ENCODE measurements at regions not wholly inside any gene's neighbourhood (a gene's known extent, or its start where the extent isn't known, plus 50 kb on each side); places are given as distances from the start of the nearest gene placed in this dataset.
A peak's percentile ranks its signal among the peaks of the same experiment; 100 is the strongest.

DNA sequence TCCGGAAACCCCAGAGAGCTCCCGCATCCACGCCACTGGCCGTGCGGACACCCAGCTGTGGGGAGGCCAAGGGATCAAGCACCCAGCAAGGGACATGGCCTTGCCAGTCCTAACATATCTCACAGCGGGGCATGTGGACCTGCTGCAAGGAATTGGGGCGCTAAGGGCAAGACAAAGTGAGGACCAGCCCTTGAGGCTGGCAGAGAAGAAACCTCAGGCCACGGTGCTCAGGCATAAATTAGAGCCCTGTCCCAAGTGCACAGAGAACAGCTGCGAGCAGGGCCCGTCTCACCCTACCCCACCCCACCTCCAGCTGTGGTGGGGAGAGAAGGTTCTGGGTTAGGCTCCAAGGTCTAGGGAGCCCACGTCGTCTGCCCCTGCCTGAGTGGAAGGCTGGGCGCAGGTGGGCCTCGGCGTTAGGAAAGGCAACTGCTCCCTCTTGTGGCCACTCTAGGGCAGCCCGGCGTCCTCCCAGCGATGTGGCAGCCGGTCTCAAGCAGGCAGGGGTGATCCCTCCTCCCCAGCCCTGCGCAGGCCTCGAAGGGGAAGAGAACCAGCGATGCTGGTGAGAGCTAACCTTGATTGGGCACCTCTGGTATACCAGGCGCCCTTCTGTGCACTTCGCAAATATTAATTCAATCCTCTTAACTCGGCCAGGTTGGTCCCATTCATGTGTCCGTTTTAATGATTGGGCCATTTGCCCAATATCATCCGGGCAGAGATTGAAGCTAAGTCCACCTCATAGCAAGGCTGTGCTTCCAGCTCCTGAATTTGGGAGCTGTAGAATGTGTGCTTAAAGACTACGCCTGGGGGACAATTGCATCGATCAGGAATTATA is 235.8 kb downstream of the NFATC2 start:
- no peak overlapping the region for H3K4me3 ChIP-seq (ENCODE audit: low read length)

DNA sequence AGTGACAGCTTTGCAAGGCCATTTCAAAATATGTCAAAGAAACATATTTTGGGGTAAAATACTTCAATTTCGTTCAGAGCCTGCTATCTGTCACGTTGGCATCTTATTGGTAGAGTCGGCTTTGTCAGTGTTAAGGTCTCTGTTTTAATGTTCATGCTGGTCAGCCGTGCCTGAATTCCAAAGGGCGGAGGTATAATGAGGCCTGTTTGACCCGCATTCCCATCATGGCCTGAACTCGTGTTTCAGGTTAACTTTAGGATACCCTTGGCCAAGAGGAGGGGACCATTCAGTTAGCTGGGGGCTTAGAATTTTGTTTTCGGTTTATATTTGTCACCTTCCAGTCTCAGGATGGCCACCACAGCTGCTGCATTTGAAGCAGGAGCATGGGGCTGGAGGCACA is 236.4 kb downstream of the NFATC2 start:
- Histone ChIP-seq H3K4me2 (ENCODE audit: low read depth, low read length) (no peak overlapping the region), H3K9me2 (replicated peaks; ENCODE audit: insufficient read depth, low read length) (no peaks in the 10 kb centered on the region), H3K27me3 (replicated peaks; ENCODE audit: insufficient read depth, low read length) (no peaks in the 10 kb centered on the region), H3K4me3 (ENCODE audit: low read length) (no peak overlapping the region), H3K27ac (ENCODE audit: low read length) (no peak overlapping the region), H3K79me2 (ENCODE audit: low read length) (no peaks in the 10 kb centered on the region), H3K4me1 (ENCODE audit: low read length) (no peaks in the 10 kb centered on the region), H2AFZ (ENCODE audit: low read length) (no peak overlapping the region), H3K9ac (ENCODE audit: low read length) (no peak overlapping the region), H3K9me3 (replicated peaks; ENCODE audit: insufficient read depth, low read length) (no peaks in the 10 kb centered on the region), H3K36me3 (replicated peaks; ENCODE audit: insufficient read depth, low read length) (no peaks in the 10 kb centered on the region), H4K20me1 (ENCODE audit: insufficient read depth, low read length) (no peaks in the 10 kb centered on the region), H3F3A (ENCODE audit: insufficient read depth, low read length) (no peaks in the 10 kb centered on the region)
- TF ChIP-seq EZH2 (optimal IDR thresholded peaks at IDR 0.05; ENCODE audit: low read depth, low read length), result no peak
- no peak for TF ChIP-seq EZH2phosphoT487 (IDR thresholded peaks at IDR 0.05; ENCODE audit: low read length)
- TF ChIP-seq, protein P1, sequence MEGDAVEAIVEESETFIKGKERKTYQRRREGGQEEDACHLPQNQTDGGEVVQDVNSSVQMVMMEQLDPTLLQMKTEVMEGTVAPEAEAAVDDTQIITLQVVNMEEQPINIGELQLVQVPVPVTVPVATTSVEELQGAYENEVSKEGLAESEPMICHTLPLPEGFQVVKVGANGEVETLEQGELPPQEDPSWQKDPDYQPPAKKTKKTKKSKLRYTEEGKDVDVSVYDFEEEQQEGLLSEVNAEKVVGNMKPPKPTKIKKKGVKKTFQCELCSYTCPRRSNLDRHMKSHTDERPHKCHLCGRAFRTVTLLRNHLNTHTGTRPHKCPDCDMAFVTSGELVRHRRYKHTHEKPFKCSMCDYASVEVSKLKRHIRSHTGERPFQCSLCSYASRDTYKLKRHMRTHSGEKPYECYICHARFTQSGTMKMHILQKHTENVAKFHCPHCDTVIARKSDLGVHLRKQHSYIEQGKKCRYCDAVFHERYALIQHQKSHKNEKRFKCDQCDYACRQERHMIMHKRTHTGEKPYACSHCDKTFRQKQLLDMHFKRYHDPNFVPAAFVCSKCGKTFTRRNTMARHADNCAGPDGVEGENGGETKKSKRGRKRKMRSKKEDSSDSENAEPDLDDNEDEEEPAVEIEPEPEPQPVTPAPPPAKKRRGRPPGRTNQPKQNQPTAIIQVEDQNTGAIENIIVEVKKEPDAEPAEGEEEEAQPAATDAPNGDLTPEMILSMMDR (IDR thresholded peaks at IDR 0.05; ENCODE audit: low read length), result no peak
- no peak for DNase-seq

More for the DNA sequence above, 235.8 kb downstream of the NFATC2 start:
- Histone ChIP-seq H3K27ac (ENCODE audit: low read length) (no peak overlapping the region), H3K9ac (ENCODE audit: low read length) (no peak overlapping the region), H3K4me1 (ENCODE audit: low read length) (no peaks in the 10 kb centered on the region), H3K27me3 (replicated peaks; ENCODE audit: insufficient read depth, low read length) (no peaks in the 10 kb centered on the region), H3K9me3 (replicated peaks; ENCODE audit: insufficient read depth, low read length) (no peaks in the 10 kb centered on the region), H3F3A (ENCODE audit: insufficient read depth, low read length) (no peaks in the 10 kb centered on the region), H2AFZ (ENCODE audit: low read length) (0 out of 2 replicates have a peak overlapping the region, but pooled peaks have one; percentile 11), H3K9me2 (replicated peaks; ENCODE audit: insufficient read depth, low read length) (no peaks in the 10 kb centered on the region), H3K79me2 (ENCODE audit: low read length) (no peaks in the 10 kb centered on the region), H3K4me2 (ENCODE audit: low read depth, low read length) (peak overlapping the region; percentile 8), H3K36me3 (replicated peaks; ENCODE audit: insufficient read depth, low read length) (no peaks in the 10 kb centered on the region), H4K20me1 (ENCODE audit: insufficient read depth, low read length) (no peaks in the 10 kb centered on the region)
- DNase-seq, result peak; percentile 68
- TF ChIP-seq, protein P1 (IDR thresholded peaks at IDR 0.05; ENCODE audit: low read length), result peak; percentile 90
- TF ChIP-seq EZH2phosphoT487 (IDR thresholded peaks at IDR 0.05; ENCODE audit: low read length), result no peak

DNA sequence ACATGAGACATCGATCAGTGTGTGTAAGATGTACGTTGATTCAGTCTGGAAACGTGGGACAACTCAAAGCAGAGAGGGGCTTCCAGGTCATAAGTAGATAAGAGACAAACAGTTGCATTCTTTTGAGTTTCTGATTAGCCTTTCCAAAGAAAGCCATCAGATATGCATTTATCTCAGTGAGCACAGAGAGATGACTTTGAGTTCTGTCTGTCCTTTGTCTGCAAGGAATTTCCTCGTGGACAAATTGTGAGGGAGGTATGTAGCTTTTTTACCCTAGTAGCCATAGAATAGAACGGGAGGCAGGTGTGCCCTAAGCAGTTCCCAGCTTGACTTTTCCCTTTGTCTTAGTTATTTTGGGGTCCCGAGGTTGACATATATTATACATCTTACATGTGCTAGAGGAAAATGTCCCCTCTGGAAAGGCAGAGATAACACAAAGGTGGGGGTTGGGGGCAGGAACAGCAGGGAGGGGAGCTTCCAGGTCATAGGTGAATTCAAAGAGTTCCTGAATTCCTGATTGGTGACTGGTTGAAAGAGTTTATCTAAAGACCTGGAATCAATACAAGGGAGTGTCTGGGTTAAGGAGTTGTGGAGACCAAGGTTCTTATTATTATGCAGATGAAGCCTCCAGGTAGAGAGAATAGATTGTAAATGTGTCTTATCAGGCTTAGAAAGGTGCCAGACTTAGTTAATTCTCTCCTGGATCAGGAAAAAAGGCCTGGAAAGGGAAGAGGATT is 237.0 kb downstream of the NFATC2 start:
- TF ChIP-seq EZH2phosphoT487 (IDR thresholded peaks at IDR 0.05; ENCODE audit: low read length) (no peak), EZH2 (optimal IDR thresholded peaks at IDR 0.05; ENCODE audit: low read depth, low read length) (no peak)
- no peaks in the 10 kb centered on the region for H3K36me3 ChIP-seq (replicated peaks; ENCODE audit: insufficient read depth, low read length)
- H3F3A ChIP-seq (ENCODE audit: insufficient read depth, low read length), result no peaks in the 10 kb centered on the region
- H3K79me2 ChIP-seq (ENCODE audit: low read length), result no peaks in the 10 kb centered on the region
- no peak overlapping the region for H2AFZ ChIP-seq (ENCODE audit: low read length)
- no peaks in the 10 kb centered on the region for H4K20me1 ChIP-seq (ENCODE audit: insufficient read depth, low read length)
- no peaks in the 10 kb centered on the region for H3K4me1 ChIP-seq (ENCODE audit: low read length)
- no peak overlapping the region for H3K4me3 ChIP-seq (ENCODE audit: low read length)
- H3K27me3 ChIP-seq (replicated peaks; ENCODE audit: insufficient read depth, low read length), result no peaks in the 10 kb centered on the region
- no peaks in the 10 kb centered on the region for H3K9me3 ChIP-seq (replicated peaks; ENCODE audit: insufficient read depth, low read length)
- no peak for DNase-seq
- H3K9me2 ChIP-seq (replicated peaks; ENCODE audit: insufficient read depth, low read length), result no peaks in the 10 kb centered on the region
- H3K9ac ChIP-seq (ENCODE audit: low read length), result no peak overlapping the region
- H3K4me2 ChIP-seq (ENCODE audit: low read depth, low read length), result no peak overlapping the region
- H3K27ac ChIP-seq (ENCODE audit: low read length), result no peak overlapping the region
